ENCODE measurements at regions not wholly inside any gene's neighbourhood (a gene's known extent, or its start where the extent isn't known, plus 50 kb on each side); places are given as distances from the start of the nearest gene placed in this dataset.
"Not testable (repeated sequence)": the region's sequence is repeated elsewhere in the genome, so short reads cannot be mapped to it uniquely, and the experiment has no call there.

DNA sequence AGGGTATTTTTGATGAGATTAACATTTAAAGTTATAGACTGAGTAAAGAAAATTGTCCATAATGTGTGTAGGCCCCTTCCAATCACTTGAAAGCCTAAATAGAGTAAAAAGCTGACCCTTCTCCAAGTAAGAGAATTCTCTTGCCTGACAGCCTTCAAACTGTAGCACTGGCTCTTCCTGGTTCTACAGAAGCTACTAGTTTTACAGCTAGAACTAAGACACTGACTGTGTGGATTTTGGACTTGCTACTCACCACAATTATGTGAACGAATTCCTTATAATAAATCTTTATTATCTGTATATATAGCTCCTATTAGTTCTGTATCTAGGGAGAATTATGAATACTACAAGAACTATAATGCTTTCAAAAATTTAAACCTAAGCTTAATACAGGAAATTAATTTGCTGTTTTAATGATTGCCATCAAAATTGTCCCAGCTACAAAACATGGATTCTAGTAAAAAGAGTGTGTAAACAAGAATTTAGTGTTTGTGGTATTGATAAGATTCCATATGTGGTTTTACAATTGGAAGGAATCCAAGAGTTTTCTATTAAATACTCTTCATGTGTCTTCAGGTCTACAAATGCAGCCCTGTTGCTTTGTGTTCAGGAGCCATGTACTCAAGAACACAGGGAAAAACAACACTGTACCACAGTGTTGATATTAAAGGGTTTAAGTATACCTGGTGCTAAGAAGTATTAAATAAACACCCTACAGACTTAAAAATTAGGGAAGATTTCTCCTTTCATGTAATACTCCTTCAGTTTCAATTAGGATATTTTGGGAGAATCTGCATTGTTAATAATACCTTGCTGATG lies 366.5 kb downstream of the CXXC4 start:
- DNase-seq, result no peak

DNA sequence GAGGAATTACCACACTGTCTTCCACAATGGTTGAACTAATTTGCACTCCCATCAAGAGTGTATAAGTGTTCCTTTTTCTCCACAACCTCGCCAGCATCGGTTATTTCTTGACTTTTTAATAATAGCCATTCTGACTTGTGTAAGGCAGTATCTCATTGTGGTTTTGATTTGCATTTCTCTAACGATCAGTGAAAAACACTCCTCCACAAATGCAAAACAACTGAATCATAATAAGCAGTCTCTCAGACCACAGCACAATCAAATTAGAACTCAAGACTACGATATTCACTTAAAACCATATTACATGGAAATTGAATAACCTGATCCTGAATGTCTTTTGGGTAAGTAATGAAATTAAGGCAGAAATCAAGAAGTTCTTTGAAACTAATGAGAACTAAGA lies 371.7 kb downstream of the CXXC4 start:
- DNase-seq, result no peak

DNA sequence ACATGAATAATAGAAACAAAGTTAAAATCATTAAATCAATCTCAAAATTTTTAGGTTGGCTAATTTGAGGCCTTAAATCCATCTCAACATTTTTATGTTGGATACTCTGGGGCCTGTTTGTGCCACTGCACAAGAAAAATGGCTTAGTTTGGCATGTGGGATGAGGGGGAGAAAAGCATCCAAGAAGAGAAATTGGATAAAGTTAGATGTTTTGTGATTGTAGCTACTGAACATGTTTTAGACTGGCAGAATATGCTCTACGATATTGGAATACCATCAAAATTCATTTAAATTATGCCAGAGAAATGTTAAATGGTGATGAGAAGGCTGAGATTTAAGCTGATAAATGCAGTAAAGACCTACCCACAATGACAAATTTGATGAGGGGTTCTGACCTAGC lies 376.9 kb downstream of the CXXC4 start:
- DNase-seq, result no peak

DNA sequence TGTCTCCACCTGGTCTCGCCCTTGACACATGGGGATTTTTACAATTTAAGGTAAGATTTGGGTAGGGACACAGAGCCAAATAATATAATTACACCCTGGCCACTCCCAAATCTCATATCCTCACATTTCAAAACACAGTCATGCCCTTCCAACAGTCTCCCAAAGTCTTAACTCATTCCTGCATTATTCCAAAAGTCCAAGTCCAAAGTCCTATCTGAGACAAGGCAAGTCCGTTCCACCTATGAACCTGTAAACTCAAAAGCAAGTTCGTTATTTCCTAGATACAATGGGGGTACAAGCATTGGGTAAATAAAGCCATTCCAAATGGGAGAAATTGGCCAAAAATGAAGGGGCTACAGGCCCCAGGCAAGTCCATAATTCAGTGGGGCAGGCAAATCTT lies 380.8 kb downstream of the CXXC4 start:
- no peak for DNase-seq

GRCh38 chr4:104099141-104099540 lies 379.4 kb upstream of the TACR3 start:
- DNase-seq, result no peak

DNA sequence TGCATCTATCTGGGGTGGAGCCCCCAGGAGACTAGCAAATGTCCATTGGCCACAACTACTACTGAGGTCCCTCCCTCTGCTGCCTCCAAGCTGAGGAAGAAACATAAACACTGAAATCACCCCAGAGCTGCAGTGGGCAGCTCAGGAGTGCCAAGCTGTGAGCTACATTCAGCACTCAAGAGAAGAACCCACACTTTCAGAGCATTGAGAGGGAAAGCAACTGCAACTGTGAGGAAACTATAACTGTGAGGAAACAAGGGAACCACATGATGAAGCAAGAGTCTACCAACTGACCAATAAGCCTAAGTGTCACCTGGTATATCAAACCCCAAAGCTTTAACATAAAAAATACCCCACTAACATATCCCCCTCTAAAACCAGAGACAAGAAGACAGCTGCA lies 373.5 kb upstream of the TACR3 start:
- no peak for DNase-seq

DNA sequence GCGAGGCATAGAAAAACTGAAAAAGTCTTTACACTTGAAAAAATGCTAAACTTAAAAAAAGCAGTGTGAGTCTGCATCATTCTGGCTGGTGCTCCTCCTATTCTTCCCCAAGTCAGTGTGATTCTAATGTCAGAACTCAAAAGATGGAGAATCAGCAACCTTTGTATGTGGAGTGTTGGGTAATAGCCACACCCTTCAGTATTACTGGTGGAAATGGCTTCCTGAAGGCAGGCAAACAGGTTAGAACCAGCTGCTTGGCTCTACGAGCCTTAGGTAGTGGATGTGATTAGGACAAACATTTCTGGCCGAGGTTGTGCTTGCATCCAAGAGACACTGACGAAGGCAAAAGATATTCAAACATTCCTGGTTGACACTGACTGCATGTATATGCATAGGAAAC lies 353.4 kb upstream of the TACR3 start:
- DNase-seq, result no peak

DNA sequence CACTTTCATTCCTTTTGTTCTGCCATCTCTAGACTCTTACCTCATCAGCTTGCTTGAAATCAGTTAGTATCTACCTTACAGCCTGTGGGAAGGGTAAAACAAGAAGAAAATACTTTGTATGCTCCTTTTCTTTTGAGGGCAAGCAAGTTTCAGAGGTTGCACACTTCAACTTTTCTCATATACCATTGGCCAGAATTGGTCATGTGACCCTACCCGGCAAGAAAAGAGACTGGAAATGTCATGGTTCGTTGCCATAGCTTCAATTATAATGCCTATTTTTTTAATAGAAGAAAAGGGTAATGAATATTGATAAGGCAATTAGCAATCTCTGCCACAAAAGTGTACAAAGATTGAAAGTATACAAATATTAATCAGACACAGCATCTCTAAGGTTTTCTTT lies 346.7 kb upstream of the TACR3 start:
- DNase-seq, result no peak

DNA sequence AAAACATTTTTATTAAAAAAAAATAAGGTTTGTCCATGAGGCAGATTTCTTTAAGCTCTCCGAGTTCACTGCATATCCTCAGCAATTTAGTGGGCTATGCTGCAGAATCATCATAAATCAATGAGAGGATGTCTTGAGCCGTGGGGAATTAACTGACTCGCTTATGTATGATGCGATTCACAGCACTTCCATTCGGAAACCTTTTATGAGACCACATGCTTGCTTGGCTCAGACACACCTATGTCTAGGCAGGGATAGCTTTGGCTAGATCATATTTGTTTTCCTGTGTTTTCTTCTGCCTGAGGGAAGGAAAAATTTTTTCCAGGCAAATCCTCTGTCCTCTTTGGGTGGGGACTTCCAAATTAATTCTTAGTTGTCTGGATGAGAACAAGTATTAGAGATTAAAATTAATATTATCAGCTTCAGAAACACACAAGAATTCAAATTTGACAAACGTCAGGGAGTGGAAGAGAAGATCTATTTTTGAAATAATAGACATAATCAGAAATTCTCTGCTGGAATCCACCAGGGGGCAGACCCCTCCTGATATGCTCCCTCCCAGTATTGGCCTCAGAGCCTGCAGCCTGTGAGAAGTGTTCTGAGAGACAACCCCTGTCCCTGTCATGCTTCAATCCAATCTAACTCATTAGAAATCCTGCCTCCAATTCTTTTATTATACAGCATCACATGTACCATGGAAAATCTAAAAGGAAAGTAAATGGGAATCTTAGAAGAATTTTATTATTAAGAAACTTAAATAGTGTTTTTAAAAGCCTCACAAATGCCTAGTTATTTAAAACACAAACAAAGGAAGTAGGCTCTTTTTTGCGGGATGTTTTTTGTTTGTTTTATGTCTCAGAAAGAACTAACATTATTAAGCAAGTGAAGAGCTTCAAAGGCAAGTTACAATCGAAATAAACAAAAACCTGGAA lies 345.1 kb upstream of the TACR3 start:
- DNase-seq, result peak; percentile 5 to 14

DNA sequence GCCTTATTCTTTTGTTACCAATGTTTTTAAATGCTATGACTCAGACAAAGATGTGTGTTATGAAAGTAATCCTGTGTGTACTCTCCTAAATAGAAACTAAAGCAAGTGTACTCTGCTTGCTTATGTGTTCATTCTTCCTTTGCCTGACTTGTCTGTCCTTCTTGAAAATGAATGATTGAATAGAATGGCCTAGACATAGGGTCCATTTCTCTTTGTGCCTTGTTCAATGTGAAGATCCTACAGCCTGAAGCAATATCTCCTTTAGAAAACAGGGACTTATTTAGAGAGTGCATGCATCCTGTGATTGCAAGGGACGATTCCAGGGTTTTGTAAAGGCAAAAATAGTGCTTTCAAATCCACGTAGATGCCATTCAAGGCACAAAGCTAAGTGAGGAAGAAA lies 343.6 kb upstream of the TACR3 start:
- DNase-seq, result no peak

DNA sequence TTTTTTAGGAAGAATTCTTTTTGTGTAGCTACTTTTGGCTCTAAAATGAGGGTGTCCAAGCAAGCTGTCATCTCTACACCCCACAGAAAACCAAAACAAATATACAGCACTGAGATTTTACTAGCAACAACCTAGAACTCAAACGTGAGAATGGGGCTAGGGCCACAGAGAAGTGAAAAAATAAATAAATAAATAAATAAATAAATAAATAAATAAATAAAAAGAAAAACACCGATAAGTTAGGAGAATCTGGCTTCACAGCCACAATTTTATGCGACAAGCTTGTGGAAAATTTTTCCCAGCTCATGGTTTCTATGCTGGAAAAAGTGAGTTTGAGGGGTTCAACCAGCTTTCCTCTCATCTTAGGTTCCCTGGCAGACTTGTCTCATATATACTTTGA lies 324.6 kb upstream of the TACR3 start:
- DNase-seq, result no peak

- no peak for DNase-seq
Observed at GRCh38 chr4:104032896-104033295, 313.1 kb upstream of the TACR3 start.

DNA sequence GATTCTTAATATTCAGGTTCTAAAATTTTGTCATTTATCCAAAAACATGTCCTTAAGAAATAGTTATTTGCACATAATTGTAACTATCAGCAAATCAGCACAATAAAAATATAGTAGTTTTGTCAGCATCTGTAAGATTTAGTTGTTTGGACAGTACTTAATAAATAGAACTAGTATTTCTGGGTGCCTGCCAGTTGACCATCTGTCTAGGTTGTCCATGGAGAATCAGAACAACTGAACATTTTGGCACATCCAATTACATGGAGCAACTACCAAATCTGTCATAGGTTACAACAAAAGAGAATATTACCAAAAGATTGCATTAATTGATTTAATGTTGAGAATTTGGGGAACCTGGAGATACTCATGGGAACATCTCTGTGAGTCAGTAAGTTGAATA lies 305.5 kb upstream of the TACR3 start:
- DNase-seq, result no peak

- no peak for DNase-seq
Observed at GRCh38 chr4:104022831-104023230, 303.0 kb upstream of the TACR3 start.

DNA sequence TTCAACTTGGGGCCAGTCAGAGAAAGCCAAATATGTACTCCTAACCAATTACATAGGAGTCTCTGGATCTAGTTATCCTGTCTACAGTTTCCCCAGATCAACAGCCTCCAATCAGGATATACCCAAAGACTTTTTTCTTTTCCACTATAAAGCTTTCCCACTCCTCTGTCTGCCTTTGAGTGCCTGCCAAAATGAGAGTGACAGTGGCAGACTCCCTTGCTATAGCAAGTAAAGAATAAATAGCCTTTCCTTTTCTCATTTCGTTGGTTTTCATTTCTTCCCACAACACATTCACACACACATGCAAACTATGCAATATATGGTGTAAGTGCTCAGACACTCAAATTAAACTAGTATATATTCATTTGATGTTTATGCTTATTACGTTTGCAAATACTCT lies 302.4 kb upstream of the TACR3 start:
- no peak for DNase-seq

DNA sequence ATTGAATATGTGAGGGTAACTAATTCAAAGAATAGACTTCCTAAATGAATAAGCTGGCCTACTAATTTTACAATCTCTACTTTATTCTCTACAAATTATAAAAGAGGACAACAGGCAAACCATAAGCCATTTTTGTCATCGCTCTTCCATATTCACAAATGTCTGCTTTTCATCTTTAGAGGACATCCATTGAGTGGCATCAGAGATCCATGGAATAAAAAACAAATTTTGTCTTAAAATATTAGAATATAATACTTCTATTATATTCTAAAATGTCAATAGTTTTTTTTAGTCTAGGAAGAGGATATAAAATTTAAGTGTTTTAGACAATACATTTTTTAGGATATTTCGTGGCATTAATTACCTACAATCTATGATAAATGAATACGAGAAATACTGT lies 300.9 kb upstream of the TACR3 start:
- no peak for DNase-seq

GRCh38 chr4:104017213-104017612 lies 297.4 kb upstream of the TACR3 start:
- no peak for DNase-seq

DNA sequence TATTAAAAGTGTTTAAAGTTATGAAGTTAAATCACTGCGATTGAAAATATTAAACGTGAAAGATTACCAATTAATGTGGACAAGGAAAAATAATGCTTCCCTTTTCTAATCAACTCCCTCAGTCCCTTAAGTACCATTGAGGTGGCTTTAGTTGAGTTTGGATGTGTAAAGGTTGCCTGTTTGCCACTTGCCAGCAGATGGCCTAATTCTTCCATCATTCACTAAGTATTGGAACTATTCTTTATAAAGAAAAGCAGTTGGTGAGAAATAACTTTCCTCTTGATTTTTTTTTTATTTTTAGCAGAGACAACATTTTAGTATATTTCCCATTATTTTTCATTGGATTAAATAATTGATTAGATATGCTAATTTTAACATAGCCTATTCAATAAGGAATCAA lies 295.9 kb upstream of the TACR3 start:
- DNase-seq, result no peak

DNA sequence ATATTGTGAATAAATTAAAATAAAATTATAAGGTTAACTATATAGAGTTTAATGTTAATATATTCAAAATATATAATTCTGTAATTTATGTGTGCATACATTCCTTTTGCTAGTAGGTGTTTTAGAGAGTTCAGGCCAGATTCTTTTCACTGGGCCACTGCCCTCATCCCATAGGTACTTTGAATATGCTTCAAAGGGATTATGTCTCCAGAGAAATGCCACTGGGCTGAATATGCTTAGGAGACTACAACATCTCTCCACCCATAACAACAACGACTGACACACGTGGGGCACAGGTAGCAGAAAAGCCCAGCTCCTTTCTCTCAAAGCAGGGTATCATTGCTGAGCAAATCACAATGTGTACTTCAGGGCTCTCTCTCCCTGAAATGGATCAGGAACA lies 290.9 kb upstream of the TACR3 start:
- no peak for DNase-seq

DNA sequence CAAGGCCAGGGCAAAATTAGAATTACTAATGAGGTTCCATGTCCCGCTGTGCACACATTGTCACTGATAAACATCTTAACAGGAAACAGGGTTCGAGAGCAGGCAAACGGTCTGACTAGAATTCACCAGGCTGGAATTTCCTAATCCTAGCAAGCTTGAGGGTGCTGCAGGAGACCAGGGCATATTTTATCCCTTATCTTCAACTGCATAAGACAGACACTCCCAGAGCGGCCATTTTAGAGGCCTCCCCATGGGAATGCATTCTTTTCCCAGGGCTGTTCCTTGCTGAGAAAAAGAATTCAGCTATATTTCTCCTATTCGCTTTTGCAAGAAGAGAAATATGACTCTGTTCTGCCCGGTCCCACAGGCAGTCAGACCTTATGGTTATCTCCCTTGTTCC lies 282.5 kb upstream of the TACR3 start:
- not testable (repeated sequence) for DNase-seq

DNA sequence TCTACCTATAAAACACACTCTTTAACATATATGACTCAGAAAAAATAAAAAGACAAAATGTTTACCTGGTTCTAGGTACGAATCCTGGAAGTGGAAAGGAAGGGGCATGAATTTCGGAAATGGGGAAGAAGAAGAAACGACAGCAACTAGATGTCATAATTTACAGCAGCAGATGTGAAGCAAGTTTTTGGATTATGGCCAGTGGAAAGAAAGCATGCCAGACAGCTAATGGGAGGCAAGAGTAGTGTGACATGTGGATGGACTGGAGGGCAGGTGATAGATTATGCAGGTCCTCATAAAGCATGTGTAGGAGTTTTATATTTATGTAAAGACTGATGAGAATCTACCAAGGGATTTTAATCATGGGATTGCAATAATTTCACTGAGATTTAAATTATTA lies 279.0 kb upstream of the TACR3 start:
- no peak for DNase-seq

DNA sequence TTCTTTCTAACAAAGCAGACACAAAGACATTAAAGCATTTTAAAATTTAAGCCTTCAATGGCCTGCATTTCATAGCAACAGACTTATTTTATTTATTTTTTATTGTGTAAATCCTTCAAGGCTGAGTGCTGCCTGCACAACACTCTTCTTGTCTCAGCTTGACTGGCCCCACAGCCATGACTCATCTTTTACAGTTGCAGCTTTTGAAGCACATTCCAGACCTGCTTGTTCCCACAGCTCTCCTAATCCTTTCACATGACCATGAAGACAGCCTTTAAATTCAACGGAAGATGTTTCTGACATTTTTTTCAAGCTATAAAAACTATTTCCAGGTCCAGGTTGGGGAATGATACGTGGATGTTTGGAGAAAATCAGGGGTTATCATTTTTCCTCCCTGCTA lies 276.9 kb upstream of the TACR3 start:
- no peak for DNase-seq

- DNase-seq, result no peak
Observed at GRCh38 chr4:103996064-103996463, 276.3 kb upstream of the TACR3 start.

- no peak for DNase-seq
Observed at GRCh38 chr4:103994059-103994458, 274.3 kb upstream of the TACR3 start.

Measured in inflammatory macrophage (primary cell).